NCI-H748 (cell line): ENCODE measurements at regions not wholly inside any gene's neighbourhood (a gene's known extent, or its start where the extent isn't known, plus 50 kb on each side); places are given as distances from the start of the nearest gene placed in this dataset.
"Not testable (repeated sequence)": the region's sequence is repeated elsewhere in the genome, so short reads cannot be mapped to it uniquely, and the experiment has no call there.

Source experiments
- DNase-seq: peaks from one replicate; lab custom pipeline; 2025; ENCODE audit not compliant: unreplicated experiment; lab: John Stamatoyannopoulos, UW

GRCh38 chr6:90374201-90374600, 77.6 kb upstream of the BACH2 start:
- DNase-seq = no peak

GRCh38 chr6:90372885-90373284, 76.2 kb upstream of the BACH2 start:
- no peak for DNase-seq

GRCh38 chr6:90372450-90372849, 75.8 kb upstream of the BACH2 start:
- DNase-seq = no peak

GRCh38 chr6:90370493-90370959, 73.9 kb upstream of the BACH2 start:
- no peak for DNase-seq

- DNase-seq = no peak
These were observed 73.0 kb upstream of the BACH2 start for GRCh38 chr6:90369651-90370050.

- no peak for DNase-seq
These were observed 72.4 kb upstream of the BACH2 start for GRCh38 chr6:90369024-90369519.

- DNase-seq = no peak
These were observed 72.0 kb upstream of the BACH2 start for GRCh38 chr6:90368601-90369000.

GRCh38 chr6:90368001-90368400, 71.4 kb upstream of the BACH2 start:
- no peak for DNase-seq

GRCh38 chr6:90365565-90366219, 69.0 kb upstream of the BACH2 start:
- no peak for DNase-seq

GRCh38 chr6:90365002-90365401, 68.4 kb upstream of the BACH2 start:
- DNase-seq = no peak

- DNase-seq = no peak
These were observed 67.6 kb upstream of the BACH2 start for GRCh38 chr6:90364286-90364685.

GRCh38 chr6:90362318-90362717, 65.7 kb upstream of the BACH2 start:
- no peak for DNase-seq

GRCh38 chr6:90361174-90361573, 64.5 kb upstream of the BACH2 start:
- no peak for DNase-seq

GRCh38 chr6:90358036-90358770, 61.6 kb upstream of the BACH2 start:
- not testable (repeated sequence) for DNase-seq

- DNase-seq = no peak
These were observed 59.4 kb upstream of the BACH2 start for GRCh38 chr6:90356012-90356421.

- DNase-seq = no peak
These were observed 58.3 kb upstream of the BACH2 start for GRCh38 chr6:90354961-90355360.

GRCh38 chr6:90351696-90352095, 55.1 kb upstream of the BACH2 start:
- no peak for DNase-seq

- DNase-seq = no peak
These were observed 54.3 kb upstream of the BACH2 start for GRCh38 chr6:90350689-90351554.

GRCh38 chr6:90347411-90347851, 50.8 kb upstream of the BACH2 start:
- no peak for DNase-seq

GRCh38 chr6:90346729-90347128, 50.1 kb upstream of the BACH2 start:
- DNase-seq = no peak
